Activated naive CD4-positive, alpha-beta T cell treated with anti-CD3 and anti-CD28 coated beads, Interleukin-2, amount 10 ng/mL, durations not matched to agents 7 days and 5 days (primary cell): ENCODE measurements at regions not wholly inside any gene's neighbourhood (a gene's known extent, or its start where the extent isn't known, plus 50 kb on each side); places are given as distances from the start of the nearest gene placed in this dataset.
A peak's percentile ranks its signal among the peaks of the same experiment; 100 is the strongest.

ENCODE experiments used
- CTCF ChIA-PET: fragments of 350-600 bp; sonication (Branson Sonifier 250); formaldehyde crosslinking; loops from one replicate; lab custom pipeline; 2021; ENCODE audit warnings: antibody characterized with exemption; lab: Charles Lee
- DNase-seq: peaks from one replicate; pipeline ENCODE4 v3.0.0-alpha.2; 2020
- H3K27ac Mint-ChIP-seq: one replicate; pipeline ENCODE4 v1.8.0; 2021; ENCODE audit warnings: mild to moderate bottlenecking, moderate library complexity, mixed read lengths
- H3K27me3 Mint-ChIP-seq: one replicate; pipeline ENCODE4 v1.8.0; 2021; ENCODE audit warnings: mild to moderate bottlenecking, mixed read lengths
- H3K36me3 Mint-ChIP-seq: one replicate; pipeline ENCODE4 v1.8.0; 2021; ENCODE audit warnings: mixed read lengths
- H3K4me1 Mint-ChIP-seq: one replicate; pipeline ENCODE4 v1.8.0; 2021; ENCODE audit warnings: mixed read lengths
- H3K4me3 Mint-ChIP-seq: one replicate; pipeline ENCODE4 v1.8.0; 2021; ENCODE audit warnings: mild to moderate bottlenecking, moderate library complexity, mixed read lengths
- H3K9me3 Mint-ChIP-seq: one replicate; pipeline ENCODE4 v1.8.0; 2021; ENCODE audit warnings: mixed read lengths

DNA sequence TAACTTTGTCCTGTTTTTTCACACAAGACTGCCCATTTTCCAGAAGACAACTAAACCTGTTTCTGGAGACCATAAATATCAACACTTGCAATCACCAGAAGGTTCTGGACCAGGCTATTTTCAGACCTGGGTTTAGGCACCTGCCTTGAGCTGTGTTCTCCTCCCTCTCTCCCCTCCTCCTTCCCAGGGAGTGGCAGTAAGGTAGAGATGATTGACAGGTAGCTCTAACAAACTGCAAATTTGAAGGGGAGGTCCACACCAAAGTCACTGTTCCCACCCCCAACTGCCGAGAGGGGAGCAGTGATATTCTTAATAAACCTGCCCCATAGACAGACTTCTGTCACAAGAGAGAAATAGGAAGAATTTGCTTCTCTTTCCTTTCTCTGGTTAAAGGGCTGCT lies 91.2 kb upstream of the BACH2 start:
- peaks cover 8% of the 10 kb centered on the region for H3K27me3 Mint-ChIP-seq
- CTCF ChIA-PET, result interaction anchor here (1.3 to 1.7 kb wide), 2 partner anchors 91 to 447 kb away, joined by 4 to 5 read pairs; no protein-coding TSS in a partner anchor
- no peak for DNase-seq
- H3K36me3 Mint-ChIP-seq, result no peaks in the 10 kb centered on the region
- no peak overlapping the region for H3K27ac Mint-ChIP-seq
- H3K4me3 Mint-ChIP-seq, result no peak overlapping the region
- H3K9me3 Mint-ChIP-seq, result no peaks in the 10 kb centered on the region
- H3K4me1 Mint-ChIP-seq, result peaks cover 33% of the 10 kb centered on the region

DNA sequence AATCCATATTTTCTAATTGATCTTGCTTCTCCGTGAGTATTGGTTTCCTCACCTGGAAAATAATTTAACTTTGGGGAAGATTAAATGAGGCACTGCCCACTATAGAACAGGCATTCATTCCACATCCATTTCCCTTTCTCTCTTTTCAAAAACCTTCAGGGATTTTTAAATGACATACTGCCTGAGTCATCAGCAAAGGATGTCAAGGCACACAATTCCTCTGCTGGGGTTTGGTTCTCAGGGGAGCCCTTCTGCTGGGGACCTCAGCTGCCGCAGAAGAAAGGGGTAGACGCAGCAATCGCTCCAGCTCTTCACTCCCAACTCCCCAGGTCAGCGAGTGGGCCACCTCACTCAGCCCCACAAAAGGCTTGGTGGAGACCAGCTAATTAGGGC lies 90.7 kb upstream of the BACH2 start:
- peaks cover 8% of the 10 kb centered on the region for H3K27me3 Mint-ChIP-seq
- H3K9me3 Mint-ChIP-seq, result no peaks in the 10 kb centered on the region
- H3K27ac Mint-ChIP-seq, result no peak overlapping the region
- H3K4me3 Mint-ChIP-seq, result no peak overlapping the region
- H3K4me1 Mint-ChIP-seq, result peaks cover 36% of the 10 kb centered on the region
- no peak for DNase-seq
- H3K36me3 Mint-ChIP-seq, result no peaks in the 10 kb centered on the region
- CTCF ChIA-PET, result interaction anchor here (1.3 to 1.7 kb wide), 2 partner anchors 92 to 447 kb away, joined by 4 to 5 read pairs; no protein-coding TSS in a partner anchor

DNA sequence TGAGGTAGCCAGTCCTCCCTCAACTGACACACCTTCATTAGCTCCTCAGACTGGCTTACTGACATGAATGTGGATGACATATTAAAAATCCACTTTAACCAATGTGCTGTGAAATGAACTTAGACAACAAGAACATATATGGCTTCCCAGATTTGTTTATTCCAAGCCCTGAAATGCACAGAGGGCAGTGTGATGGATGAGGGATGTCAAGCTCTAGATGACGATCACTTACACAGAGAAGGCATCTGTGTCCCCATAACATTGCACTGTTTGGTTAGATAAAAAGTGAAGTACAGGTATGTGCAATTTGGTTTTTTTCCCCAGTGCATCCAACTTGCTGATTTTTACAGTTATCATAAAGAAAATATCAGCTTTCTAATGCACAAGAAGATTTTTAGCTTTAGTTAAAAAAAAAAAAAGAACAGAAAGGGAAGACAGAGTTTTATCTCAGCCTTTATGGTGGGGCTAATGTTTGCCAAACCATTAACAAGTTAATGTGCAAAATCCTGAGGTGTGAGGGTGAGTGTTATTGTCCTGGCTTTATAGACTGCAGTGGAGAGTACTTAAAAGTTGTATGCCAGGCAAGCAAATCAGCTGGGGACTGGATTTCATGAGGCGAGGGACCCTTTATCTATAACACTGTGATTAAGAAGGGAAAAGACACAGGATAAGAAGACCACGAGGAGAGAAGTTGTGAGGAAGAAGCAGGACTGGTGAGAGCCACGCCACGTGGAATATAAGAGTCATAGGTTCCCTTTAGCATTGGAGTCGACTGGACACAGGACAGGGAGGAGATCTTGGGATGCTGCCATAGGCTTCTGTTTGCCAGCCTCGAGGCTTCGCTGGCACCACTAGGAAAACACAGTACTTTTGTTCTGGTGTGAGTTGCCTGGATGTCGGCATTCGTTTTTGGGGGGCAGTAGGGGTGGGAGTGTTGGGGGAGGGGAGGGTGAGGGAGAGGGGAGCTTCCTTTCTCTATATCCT lies 90.0 kb upstream of the BACH2 start:
- Mint-ChIP-seq H3K27me3 (peaks cover 8% of the 10 kb centered on the region), H3K27ac (no peak overlapping the region), H3K4me1 (peaks cover 36% of the 10 kb centered on the region), H3K9me3 (no peaks in the 10 kb centered on the region), H3K4me3 (no peak overlapping the region), H3K36me3 (no peaks in the 10 kb centered on the region)
- DNase-seq, result no peak
- CTCF ChIA-PET, result interaction anchor here (1.3 kb wide), 1 partner anchor 92 kb away, joined by 4 read pairs; no protein-coding TSS in a partner anchor

DNA sequence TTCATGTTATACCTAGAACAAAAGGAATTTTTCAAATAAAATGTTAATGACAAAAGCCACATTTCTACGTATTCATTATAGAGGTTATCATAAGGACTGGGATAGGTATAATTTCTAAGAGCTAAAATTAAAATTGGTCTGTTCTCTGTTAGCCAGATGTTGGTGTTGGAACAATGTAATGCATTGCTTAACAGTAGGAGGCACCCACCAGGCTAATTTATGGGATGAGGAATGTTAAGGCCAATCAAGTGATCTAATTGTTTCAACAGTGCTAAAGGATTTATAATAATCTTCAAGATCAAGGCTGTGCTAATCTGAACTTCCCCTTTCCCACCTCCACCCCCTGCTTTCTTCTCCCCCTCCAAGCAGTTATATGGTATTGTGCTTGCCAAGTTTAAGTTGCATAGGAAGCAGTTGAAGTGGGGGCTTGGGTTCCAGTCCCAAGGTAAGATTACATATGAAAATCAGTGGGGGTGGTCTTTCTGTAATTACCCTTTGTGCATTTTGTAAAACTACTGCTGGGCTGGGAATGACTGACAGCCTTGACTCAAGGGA lies 89.2 kb upstream of the BACH2 start:
- no peak overlapping the region for H3K4me3 Mint-ChIP-seq
- H3K4me1 Mint-ChIP-seq, result peaks cover 36% of the 10 kb centered on the region
- no peak overlapping the region for H3K27ac Mint-ChIP-seq

DNA sequence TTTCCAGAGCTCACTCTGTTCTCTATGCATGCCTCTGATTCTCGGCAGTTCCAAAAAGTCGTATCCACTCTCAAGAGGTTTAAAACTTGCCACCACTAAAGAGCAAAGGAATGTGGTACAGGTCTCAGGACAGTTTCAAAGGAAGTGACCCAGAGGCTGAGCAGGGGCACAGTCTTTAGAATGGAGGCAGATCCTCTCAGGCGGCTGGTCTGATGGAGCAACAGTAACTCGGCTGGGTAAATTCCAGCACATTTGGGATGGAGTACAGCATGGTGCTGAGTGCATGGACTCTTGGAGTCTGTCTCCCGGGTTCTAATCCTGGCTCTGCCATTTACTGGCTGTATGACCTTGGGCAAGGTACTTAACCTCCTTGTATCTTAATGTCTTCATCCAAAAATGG lies 88.1 kb upstream of the BACH2 start:
- Mint-ChIP-seq H3K36me3 (no peaks in the 10 kb centered on the region), H3K4me3 (no peak overlapping the region), H3K27ac (no peak overlapping the region), H3K27me3 (peaks cover 8% of the 10 kb centered on the region), H3K4me1 (peaks cover 36% of the 10 kb centered on the region), H3K9me3 (no peaks in the 10 kb centered on the region)
- CTCF ChIA-PET, result interaction anchor here (1.0 to 1.3 kb wide), 2 partner anchors 8 to 95 kb away, joined by 3 to 5 read pairs; no protein-coding TSS in a partner anchor
- no peak for DNase-seq

More for the DNA sequence above, 89.2 kb upstream of the BACH2 start:
- DNase-seq, result no peak
- H3K27me3 Mint-ChIP-seq, result peaks cover 8% of the 10 kb centered on the region
- H3K36me3 Mint-ChIP-seq, result no peaks in the 10 kb centered on the region
- no peaks in the 10 kb centered on the region for H3K9me3 Mint-ChIP-seq
- CTCF ChIA-PET, result no interaction called here

DNA sequence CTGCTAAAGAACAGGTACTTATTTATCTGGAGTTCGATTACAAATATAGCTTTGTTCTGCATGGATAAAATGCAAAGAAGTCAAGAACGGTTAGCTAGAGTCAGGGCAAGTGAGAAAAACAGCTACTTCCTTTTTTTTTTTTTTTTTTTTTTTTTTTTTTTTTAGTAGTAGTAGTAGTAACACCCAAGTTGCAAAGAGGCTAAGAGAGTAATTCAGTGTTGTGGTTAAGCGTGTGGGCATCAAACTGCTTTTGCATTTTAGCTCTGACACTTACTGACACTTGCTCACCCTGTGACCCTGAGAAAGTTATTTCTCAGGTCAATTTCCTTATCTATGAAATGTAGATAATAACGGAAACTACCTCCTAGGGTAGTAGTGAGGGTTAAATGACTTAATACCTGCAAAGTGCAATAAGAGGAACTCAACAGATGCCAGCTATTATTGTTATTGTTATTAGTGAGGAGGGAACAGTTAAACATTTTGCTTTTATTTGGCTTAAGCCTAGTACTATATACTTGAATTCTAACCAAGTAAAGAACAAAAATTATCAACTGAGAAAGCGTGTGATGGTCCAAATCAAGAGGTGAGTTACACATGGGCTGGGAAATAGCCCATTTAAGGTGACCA lies 86.7 kb upstream of the BACH2 start:
- H3K36me3 Mint-ChIP-seq, result no peaks in the 10 kb centered on the region

DNA sequence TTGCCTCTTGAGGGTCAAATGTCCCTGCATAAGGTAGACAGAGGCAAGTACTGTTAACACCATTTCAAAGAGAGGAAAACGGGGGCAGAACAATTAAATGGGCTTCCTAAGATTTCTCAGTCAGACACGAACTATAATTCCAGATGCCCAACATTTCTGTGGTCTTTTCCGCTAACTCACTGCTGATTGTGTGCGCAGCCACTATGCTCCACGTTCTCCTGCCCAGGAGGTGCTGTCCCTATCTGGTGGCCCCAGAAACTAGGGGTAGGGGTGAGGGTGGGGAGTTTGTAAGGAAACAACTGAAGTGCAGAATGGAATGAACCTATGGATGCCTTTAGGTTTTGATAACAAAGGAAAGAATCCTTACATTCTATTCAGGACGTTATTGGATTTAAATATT lies 86.1 kb upstream of the BACH2 start:
- CTCF ChIA-PET, result interaction anchor here (1.1 kb wide), 1 partner anchor 11 kb away, joined by 3 read pairs; no protein-coding TSS in a partner anchor
- no peak for DNase-seq
- H3K27ac Mint-ChIP-seq, result no peak overlapping the region
- H3K36me3 Mint-ChIP-seq, result no peaks in the 10 kb centered on the region
- peaks cover 28% of the 10 kb centered on the region for H3K4me1 Mint-ChIP-seq
- H3K9me3 Mint-ChIP-seq, result no peaks in the 10 kb centered on the region
- no peak overlapping the region for H3K4me3 Mint-ChIP-seq
- peaks cover 10% of the 10 kb centered on the region for H3K27me3 Mint-ChIP-seq

More for the DNA sequence above, 86.7 kb upstream of the BACH2 start:
- DNase-seq, result peak; percentile 37
- peaks cover 8% of the 10 kb centered on the region for H3K27me3 Mint-ChIP-seq
- CTCF ChIA-PET, result interaction anchor here (0.9 to 1.1 kb wide), 2 partner anchors 10 to 94 kb away, joined by 3 to 6 read pairs; no protein-coding TSS in a partner anchor
- peak overlapping the region; percentile 22 for H3K27ac Mint-ChIP-seq
- peaks cover 31% of the 10 kb centered on the region for H3K4me1 Mint-ChIP-seq
- H3K9me3 Mint-ChIP-seq, result no peaks in the 10 kb centered on the region
- H3K4me3 Mint-ChIP-seq, result no peak overlapping the region

DNA sequence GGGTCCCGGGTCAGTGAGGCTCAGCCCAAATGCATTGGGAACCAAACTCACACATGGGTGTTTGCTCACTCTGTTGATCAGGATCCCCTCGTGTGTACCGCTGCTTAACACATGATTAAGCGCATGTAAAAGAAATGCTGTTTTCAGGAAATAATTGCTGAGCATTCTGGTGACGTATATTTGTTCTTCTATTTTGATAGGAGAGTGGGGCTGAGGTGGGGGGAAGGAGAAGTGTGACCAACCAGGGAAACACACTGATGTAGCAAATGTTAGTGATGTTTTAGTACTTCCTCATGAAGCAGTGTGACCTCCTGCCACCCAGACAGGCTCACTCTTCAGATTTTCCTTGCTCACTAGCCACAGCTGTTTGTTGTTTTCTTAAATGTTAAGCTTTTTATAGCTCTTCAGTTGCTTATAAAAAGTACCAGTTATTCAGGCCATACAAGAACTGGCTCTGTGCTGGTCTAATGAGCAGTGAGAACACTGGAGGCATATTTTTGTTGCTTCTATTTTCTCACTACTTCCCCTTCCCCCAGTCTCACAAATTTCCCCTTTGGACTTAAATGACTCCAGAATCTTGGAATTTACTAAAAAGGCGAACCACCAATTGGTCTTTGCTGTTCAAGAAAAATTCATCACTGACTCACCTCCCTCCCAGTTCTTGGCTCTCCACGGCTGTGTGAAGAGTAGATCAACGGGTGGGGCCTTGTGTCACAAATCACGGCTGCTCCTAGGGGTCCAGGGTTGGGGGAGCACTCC lies 79.2 kb upstream of the BACH2 start:
- DNase-seq, result no peak
- H3K4me1 Mint-ChIP-seq, result peaks cover under 1% of the 10 kb centered on the region
- CTCF ChIA-PET, result interaction anchor here (4.6 kb wide), 1 partner anchor 18 kb away, joined by 15 read pairs; no protein-coding TSS in a partner anchor
- peaks cover 4% of the 10 kb centered on the region for H3K27me3 Mint-ChIP-seq
- no peaks in the 10 kb centered on the region for H3K9me3 Mint-ChIP-seq
- no peaks in the 10 kb centered on the region for H3K36me3 Mint-ChIP-seq
- H3K4me3 Mint-ChIP-seq, result no peak overlapping the region
- no peak overlapping the region for H3K27ac Mint-ChIP-seq

DNA sequence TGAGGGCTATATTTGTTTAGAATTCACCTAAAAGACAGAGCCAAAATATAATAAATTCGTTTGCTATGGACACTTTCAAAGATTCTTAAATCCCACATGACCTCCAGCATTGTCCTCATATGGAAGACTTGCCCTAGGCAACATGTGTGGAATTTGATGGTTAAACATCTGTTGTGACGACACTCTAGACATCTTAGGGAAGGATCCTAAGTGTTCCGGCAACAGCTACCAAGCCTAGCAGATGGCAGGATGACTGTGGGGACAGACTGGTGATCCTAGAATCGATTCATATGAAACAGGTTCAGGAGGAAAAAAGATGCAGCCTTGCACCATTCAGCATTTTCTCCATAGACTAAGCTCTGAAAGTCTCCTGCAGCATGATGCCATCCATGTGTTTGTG lies 77.6 kb upstream of the BACH2 start:
- peaks cover 4% of the 10 kb centered on the region for H3K27me3 Mint-ChIP-seq
- no peak for DNase-seq
- peaks cover 12% of the 10 kb centered on the region for H3K4me1 Mint-ChIP-seq
- H3K27ac Mint-ChIP-seq, result no peak overlapping the region
- no peaks in the 10 kb centered on the region for H3K9me3 Mint-ChIP-seq
- no peaks in the 10 kb centered on the region for H3K36me3 Mint-ChIP-seq
- no peak overlapping the region for H3K4me3 Mint-ChIP-seq
- CTCF ChIA-PET, result interaction anchor here (4.6 kb wide), 1 partner anchor 19 kb away, joined by 15 read pairs; no protein-coding TSS in a partner anchor

DNA sequence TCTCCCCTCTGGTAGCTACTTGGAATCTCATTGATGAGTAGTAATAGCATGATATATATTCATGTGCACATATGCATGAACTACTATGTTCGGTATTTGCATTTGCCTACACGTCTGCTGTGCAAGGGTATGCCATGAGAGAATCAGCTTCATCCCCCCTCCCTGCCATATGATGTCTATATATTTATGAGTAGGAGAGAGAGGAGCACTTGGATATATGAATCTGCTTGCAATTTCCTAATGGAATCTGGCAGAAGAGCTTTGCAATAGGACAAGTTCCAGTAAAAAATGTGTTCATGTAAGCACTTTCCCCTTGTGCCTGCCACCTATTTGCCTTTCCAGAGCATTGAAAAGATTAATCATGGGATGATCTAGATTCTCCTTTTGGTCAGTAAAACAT lies 76.2 kb upstream of the BACH2 start:
- Mint-ChIP-seq H3K27me3 (peaks cover 3% of the 10 kb centered on the region), H3K9me3 (no peaks in the 10 kb centered on the region), H3K36me3 (no peaks in the 10 kb centered on the region), H3K4me3 (no peak overlapping the region), H3K4me1 (peaks cover 17% of the 10 kb centered on the region), H3K27ac (no peak overlapping the region)
- CTCF ChIA-PET, result interaction anchor here (4.6 kb wide), 1 partner anchor 21 kb away, joined by 15 read pairs; no protein-coding TSS in a partner anchor
- DNase-seq, result no peak

DNA sequence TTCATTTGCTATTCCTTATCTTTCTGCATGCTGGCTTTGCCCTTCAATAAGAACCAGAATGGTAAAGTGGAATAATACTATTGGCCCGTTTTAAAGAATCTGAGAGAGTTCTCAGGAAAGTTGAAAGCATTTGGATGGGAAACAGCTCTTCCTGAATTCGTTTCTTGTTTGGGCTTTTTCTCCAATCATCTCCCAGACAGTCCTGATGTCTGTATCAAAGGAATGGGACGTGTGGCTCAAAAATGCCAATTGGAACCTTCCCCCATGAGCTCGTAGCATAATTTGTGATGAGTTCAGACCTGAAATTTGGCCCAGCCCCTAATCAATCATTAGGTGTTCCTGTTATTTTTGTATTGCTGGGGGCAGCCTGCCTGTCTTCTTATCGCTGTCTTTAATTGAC lies 75.8 kb upstream of the BACH2 start:
- H3K4me3 Mint-ChIP-seq, result no peak overlapping the region
- H3K27me3 Mint-ChIP-seq, result no peaks in the 10 kb centered on the region
- H3K9me3 Mint-ChIP-seq, result no peaks in the 10 kb centered on the region
- DNase-seq, result no peak
- CTCF ChIA-PET, result interaction anchor here (4.6 kb wide), 1 partner anchor 21 kb away, joined by 15 read pairs; no protein-coding TSS in a partner anchor
- H3K36me3 Mint-ChIP-seq, result no peaks in the 10 kb centered on the region
- H3K4me1 Mint-ChIP-seq, result peaks cover 17% of the 10 kb centered on the region
- no peak overlapping the region for H3K27ac Mint-ChIP-seq

DNA sequence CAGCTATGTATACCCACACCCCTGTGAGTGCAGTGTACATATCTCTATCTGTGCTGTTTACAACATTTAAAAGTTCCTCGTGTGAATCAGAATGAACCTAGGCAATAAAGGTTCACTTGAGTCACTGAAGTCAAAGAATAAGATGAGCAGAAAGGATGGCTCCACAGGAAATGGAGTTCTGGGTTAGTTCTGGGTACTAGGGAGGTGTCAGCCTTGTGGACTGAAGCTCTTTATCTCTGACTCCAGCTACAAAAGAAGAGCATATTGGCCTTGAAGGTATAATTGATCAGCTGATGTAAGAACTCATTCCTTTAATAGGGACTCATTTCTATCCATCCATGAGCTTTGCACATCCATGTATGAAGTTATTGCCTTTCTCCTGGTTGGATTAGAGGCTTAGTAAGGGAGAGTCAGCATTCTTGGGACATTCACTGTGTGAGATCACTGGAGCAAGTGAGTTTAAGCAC lies 73.9 kb upstream of the BACH2 start:
- no peaks in the 10 kb centered on the region for H3K27me3 Mint-ChIP-seq
- H3K4me1 Mint-ChIP-seq, result peaks cover 17% of the 10 kb centered on the region
- no peak overlapping the region for H3K4me3 Mint-ChIP-seq
- H3K9me3 Mint-ChIP-seq, result no peaks in the 10 kb centered on the region
- H3K27ac Mint-ChIP-seq, result no peak overlapping the region
- no peak for DNase-seq
- CTCF ChIA-PET, result interaction anchor here (0.6 to 1.5 kb wide), 7 partner anchors 11 to 130 kb away, joined by 3 to 5 read pairs (median 3); no protein-coding TSS in a partner anchor
- H3K36me3 Mint-ChIP-seq, result no peaks in the 10 kb centered on the region

DNA sequence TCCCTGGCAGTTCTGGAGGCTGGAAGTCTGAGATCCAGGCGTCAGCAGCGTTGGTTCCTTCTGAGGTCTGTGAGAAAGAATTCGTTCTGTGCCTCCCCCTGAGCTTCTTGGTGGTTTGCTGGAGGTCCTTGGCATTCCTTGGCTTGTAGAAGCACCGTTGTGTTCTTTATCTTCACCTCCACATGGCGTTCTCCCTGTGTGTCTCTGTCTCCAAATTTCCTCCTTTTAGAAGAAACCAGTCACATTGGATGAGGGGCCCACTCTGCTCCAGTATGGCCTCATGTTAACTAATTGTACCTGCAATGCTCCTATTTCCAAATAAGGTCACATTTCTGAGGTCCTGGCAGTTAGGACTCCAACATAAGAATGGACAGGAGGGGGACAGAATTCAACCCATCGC lies 73.0 kb upstream of the BACH2 start:
- peaks cover 17% of the 10 kb centered on the region for H3K4me1 Mint-ChIP-seq
- H3K27me3 Mint-ChIP-seq, result no peaks in the 10 kb centered on the region
- DNase-seq, result no peak
- no peak overlapping the region for H3K27ac Mint-ChIP-seq
- CTCF ChIA-PET, result interaction anchor here (1.3 to 1.5 kb wide), 3 partner anchors 23 to 110 kb away, joined by 4 to 5 read pairs (median 4); no protein-coding TSS in a partner anchor
- H3K9me3 Mint-ChIP-seq, result no peaks in the 10 kb centered on the region
- H3K36me3 Mint-ChIP-seq, result no peaks in the 10 kb centered on the region
- no peak overlapping the region for H3K4me3 Mint-ChIP-seq
